ENCODE measurements at regions not wholly inside any gene's neighbourhood (a gene's known extent, or its start where the extent isn't known, plus 50 kb on each side); places are given as distances from the start of the nearest gene placed in this dataset.

GRCh38 chr13:85282876-85283275 lies 516.3 kb downstream of the SLITRK6 start:
- TF ChIP-seq EZH2 (IDR thresholded peaks at IDR 0.05; ENCODE audit: borderline replicate concordance, low read depth, low read length, severe bottlenecking) (no peak), CTCF (IDR thresholded peaks at IDR 0.05; ENCODE audit: borderline replicate concordance, extremely low read depth, low read length, poor library complexity, severe bottlenecking) (no peak)
